ENCODE measurements at regions not wholly inside any gene's neighbourhood (a gene's known extent, or its start where the extent isn't known, plus 50 kb on each side); places are given as distances from the start of the nearest gene placed in this dataset.

DNA sequence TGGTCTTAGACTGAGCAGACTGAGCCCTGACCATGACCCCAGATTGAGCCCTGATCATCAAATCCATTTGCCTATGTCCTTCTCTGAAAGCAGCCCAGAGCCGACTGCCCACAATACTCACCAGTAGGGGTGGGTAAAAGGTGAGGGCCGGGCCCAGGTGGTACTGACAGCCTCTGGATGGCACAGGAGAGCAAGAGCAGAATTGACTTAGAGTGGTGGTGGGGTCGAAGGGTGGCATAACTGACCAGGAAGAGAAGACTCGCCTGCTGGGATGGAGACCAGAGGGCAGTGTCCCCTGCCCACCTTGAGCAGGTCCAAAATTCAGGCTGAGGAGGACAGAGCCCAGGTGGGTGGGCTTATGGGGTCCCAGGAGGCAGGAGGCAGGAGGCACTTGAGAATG, 161.3 kb upstream of the POU3F1 start:
- TF ChIP-seq POLR2AphosphoS5 (IDR thresholded peaks at IDR 0.05; ENCODE audit: low read depth, low read length) (no peak), FOXP2 (optimal IDR thresholded peaks at IDR 0.05; ENCODE audit: borderline replicate concordance, extremely low read depth, extremely low read length, insufficient read depth) (no peak), TAF1 (IDR thresholded peaks at IDR 0.05; ENCODE audit: borderline replicate concordance, insufficient read depth, low read length) (no peak), SIN3A (IDR thresholded peaks at IDR 0.05; ENCODE audit: borderline replicate concordance, insufficient read depth, low read length) (no peak)
- TF ChIP-seq, protein P1, sequence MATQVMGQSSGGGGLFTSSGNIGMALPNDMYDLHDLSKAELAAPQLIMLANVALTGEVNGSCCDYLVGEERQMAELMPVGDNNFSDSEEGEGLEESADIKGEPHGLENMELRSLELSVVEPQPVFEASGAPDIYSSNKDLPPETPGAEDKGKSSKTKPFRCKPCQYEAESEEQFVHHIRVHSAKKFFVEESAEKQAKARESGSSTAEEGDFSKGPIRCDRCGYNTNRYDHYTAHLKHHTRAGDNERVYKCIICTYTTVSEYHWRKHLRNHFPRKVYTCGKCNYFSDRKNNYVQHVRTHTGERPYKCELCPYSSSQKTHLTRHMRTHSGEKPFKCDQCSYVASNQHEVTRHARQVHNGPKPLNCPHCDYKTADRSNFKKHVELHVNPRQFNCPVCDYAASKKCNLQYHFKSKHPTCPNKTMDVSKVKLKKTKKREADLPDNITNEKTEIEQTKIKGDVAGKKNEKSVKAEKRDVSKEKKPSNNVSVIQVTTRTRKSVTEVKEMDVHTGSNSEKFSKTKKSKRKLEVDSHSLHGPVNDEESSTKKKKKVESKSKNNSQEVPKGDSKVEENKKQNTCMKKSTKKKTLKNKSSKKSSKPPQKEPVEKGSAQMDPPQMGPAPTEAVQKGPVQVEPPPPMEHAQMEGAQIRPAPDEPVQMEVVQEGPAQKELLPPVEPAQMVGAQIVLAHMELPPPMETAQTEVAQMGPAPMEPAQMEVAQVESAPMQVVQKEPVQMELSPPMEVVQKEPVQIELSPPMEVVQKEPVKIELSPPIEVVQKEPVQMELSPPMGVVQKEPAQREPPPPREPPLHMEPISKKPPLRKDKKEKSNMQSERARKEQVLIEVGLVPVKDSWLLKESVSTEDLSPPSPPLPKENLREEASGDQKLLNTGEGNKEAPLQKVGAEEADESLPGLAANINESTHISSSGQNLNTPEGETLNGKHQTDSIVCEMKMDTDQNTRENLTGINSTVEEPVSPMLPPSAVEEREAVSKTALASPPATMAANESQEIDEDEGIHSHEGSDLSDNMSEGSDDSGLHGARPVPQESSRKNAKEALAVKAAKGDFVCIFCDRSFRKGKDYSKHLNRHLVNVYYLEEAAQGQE (IDR thresholded peaks at IDR 0.05; ENCODE audit: insufficient read depth in 1 of 2, low read depth in 2 of 2, low read length in 2 of 2) = no peak

DNA sequence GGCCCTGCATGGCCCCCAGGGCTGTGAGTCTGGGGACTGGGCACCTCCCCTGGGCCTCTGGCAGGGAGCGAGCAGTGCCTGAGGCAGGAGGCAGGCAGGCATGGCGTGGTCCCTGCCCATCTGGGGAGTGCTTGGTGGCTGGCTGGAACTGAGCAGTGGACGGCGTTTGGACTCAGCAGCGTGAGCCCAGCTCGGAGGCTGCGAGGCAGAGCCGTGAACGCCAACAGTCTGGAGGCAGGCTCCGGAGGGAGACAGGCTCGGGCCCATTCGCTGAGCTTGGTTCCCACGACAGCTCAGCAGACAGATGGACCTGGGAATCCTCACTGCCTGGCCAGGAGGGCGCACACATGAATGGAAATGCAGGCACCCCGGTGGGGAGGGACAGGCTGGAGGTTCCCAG, 160.7 kb upstream of the POU3F1 start:
- TF ChIP-seq TAF1 (IDR thresholded peaks at IDR 0.05; ENCODE audit: borderline replicate concordance, insufficient read depth, low read length) (no peak), POLR2AphosphoS5 (IDR thresholded peaks at IDR 0.05; ENCODE audit: low read depth, low read length) (no peak), SIN3A (IDR thresholded peaks at IDR 0.05; ENCODE audit: borderline replicate concordance, insufficient read depth, low read length) (no peak), FOXP2 (optimal IDR thresholded peaks at IDR 0.05; ENCODE audit: borderline replicate concordance, extremely low read depth, extremely low read length, insufficient read depth) (no peak)
- TF ChIP-seq, protein P1 (IDR thresholded peaks at IDR 0.05; ENCODE audit: insufficient read depth in 1 of 2, low read depth in 2 of 2, low read length in 2 of 2) = no peak

DNA sequence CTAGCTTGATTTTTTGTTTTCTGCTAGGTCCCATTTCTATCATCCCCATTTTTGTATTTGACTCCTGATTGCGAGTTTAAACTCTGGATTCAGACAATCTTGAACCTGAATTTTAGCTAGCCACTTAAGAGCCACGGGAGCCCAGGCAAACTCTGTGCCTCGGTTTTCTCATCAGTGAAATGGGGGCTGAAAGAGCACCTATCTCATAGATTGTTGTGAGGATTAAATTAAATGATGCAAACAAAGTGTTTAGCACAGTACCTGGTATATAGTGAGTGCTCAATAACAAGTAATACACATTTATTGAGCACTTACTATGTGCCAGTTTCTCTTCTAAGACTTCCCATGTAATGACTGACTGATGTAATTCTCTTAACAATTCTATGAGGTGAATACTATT, 158.1 kb upstream of the POU3F1 start:
- TF ChIP-seq, protein P1 (IDR thresholded peaks at IDR 0.05; ENCODE audit: insufficient read depth in 1 of 2, low read depth in 2 of 2, low read length in 2 of 2) = no peak
- TF ChIP-seq SIN3A (IDR thresholded peaks at IDR 0.05; ENCODE audit: borderline replicate concordance, insufficient read depth, low read length) (no peak), TAF1 (IDR thresholded peaks at IDR 0.05; ENCODE audit: borderline replicate concordance, insufficient read depth, low read length) (no peak), POLR2AphosphoS5 (IDR thresholded peaks at IDR 0.05; ENCODE audit: low read depth, low read length) (no peak), FOXP2 (optimal IDR thresholded peaks at IDR 0.05; ENCODE audit: borderline replicate concordance, extremely low read depth, extremely low read length, insufficient read depth) (no peak)

DNA sequence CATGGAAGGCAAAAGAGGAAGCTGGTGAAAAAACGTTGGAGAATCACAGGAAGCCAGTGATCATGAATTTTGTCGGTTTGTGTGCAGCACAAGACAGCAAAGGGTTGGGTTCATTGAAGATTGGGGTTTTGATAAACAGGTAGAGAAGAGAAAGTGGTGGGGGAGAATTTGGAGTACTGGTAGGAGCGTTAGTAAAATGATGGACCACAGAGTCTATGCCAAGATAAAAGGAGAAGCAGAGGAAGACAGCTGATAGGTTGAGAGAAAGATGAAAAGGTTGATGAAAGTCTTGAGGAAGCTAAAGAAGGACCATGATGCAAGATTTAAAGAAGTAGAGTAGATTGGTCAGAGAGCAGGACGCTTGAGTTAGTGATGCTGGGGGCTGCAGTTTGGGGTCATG, 156.8 kb upstream of the POU3F1 start:
- TF ChIP-seq FOXP2 (optimal IDR thresholded peaks at IDR 0.05; ENCODE audit: borderline replicate concordance, extremely low read depth, extremely low read length, insufficient read depth) (no peak), POLR2AphosphoS5 (IDR thresholded peaks at IDR 0.05; ENCODE audit: low read depth, low read length) (no peak), SIN3A (IDR thresholded peaks at IDR 0.05; ENCODE audit: borderline replicate concordance, insufficient read depth, low read length) (no peak), TAF1 (IDR thresholded peaks at IDR 0.05; ENCODE audit: borderline replicate concordance, insufficient read depth, low read length) (no peak)
- TF ChIP-seq, protein P1 (IDR thresholded peaks at IDR 0.05; ENCODE audit: insufficient read depth in 1 of 2, low read depth in 2 of 2, low read length in 2 of 2) = no peak

GRCh38 chr1:38201431-38201830, 154.8 kb upstream of the POU3F1 start:
- TF ChIP-seq SIN3A (IDR thresholded peaks at IDR 0.05; ENCODE audit: borderline replicate concordance, insufficient read depth, low read length) = no peak
- TF ChIP-seq POLR2AphosphoS5 (IDR thresholded peaks at IDR 0.05; ENCODE audit: low read depth, low read length) = no peak
- TF ChIP-seq TAF1 (IDR thresholded peaks at IDR 0.05; ENCODE audit: borderline replicate concordance, insufficient read depth, low read length) = no peak
- TF ChIP-seq, protein P1 (IDR thresholded peaks at IDR 0.05; ENCODE audit: insufficient read depth in 1 of 2, low read depth in 2 of 2, low read length in 2 of 2) = no peak
- no peak for TF ChIP-seq FOXP2 (optimal IDR thresholded peaks at IDR 0.05; ENCODE audit: borderline replicate concordance, extremely low read depth, extremely low read length, insufficient read depth)

Data from PFSK-1 (cell line).